ENCODE measurements at regions not wholly inside any gene's neighbourhood (a gene's known extent, or its start where the extent isn't known, plus 50 kb on each side); places are given as distances from the start of the nearest gene placed in this dataset.

GRCh38 chr1:87803375-87803774, 474.7 kb downstream of the LMO4 start:
- no peak for TF ChIP-seq CTCF (conservative IDR thresholded peaks at IDR 0.05)
- no peak for TF ChIP-seq ZFX (IDR thresholded peaks at IDR 0.05)

Data from C4-2B (cell line).